NB4 (cell line): ENCODE measurements at regions not wholly inside any gene's neighbourhood (a gene's known extent, or its start where the extent isn't known, plus 50 kb on each side); places are given as distances from the start of the nearest gene placed in this dataset.

Experiments used
- CTCF ChIP-seq: IDR thresholded peaks from one replicate; pipeline ENCODE4 v1.5.1; 2012; ENCODE audit warnings: low read depth, low read length
- MAX ChIP-seq: IDR thresholded peaks from 2 replicates; pipeline ENCODE4 v1.6.1; 2011; ENCODE audit warnings: low read depth, low read length

- TF ChIP-seq CTCF (no peak), MAX (no peak)
Observed at GRCh38 chr20:63105211-63106107, 98.7 kb upstream of the BHLHE23 start.
